Endothelial cell (in vitro differentiated cells): ENCODE measurements at regions not wholly inside any gene's neighbourhood (a gene's known extent, or its start where the extent isn't known, plus 50 kb on each side); places are given as distances from the start of the nearest gene placed in this dataset.

ENCODE experiments used
- DNase-seq: peaks from one replicate; pipeline ENCODE4 v3.0.0; 2021; ENCODE audit warnings: low spot score
- H3K27ac Mint-ChIP-seq: one replicate; pipeline ENCODE4 v1.8.0; 2021; ENCODE audit warnings: mixed read lengths, inconsistent platforms; ENCODE audit not compliant: unreplicated experiment
- H3K27me3 Mint-ChIP-seq: one replicate; pipeline ENCODE4 v1.8.0; 2021; ENCODE audit warnings: mild to moderate bottlenecking, moderate library complexity, mixed read lengths, inconsistent platforms; ENCODE audit not compliant: unreplicated experiment
- H3K36me3 Mint-ChIP-seq: one replicate; pipeline ENCODE4 v1.8.0; 2021; ENCODE audit warnings: mild to moderate bottlenecking, low read depth, mixed read lengths, inconsistent platforms; ENCODE audit not compliant: unreplicated experiment
- H3K4me1 Mint-ChIP-seq: one replicate; pipeline ENCODE4 v1.8.0; 2021; ENCODE audit warnings: mild to moderate bottlenecking, mixed read lengths, inconsistent platforms; ENCODE audit not compliant: unreplicated experiment
- H3K4me3 Mint-ChIP-seq: one replicate; pipeline ENCODE4 v1.8.0; 2021; ENCODE audit warnings: mild to moderate bottlenecking, mixed read lengths, inconsistent platforms; ENCODE audit not compliant: unreplicated experiment
- H3K9me3 Mint-ChIP-seq: one replicate; pipeline ENCODE4 v1.8.0; 2021; ENCODE audit warnings: mixed read lengths, inconsistent platforms; ENCODE audit not compliant: unreplicated experiment
- CTCF ChIP-seq: fragments of 200-600 bp; sonication (generic); IDR thresholded peaks from one replicate; pipeline ENCODE4 v1.5.0; 2021; ENCODE audit warnings: antibody characterized with exemption; ENCODE audit not compliant: unreplicated experiment

- no peak overlapping the region for H3K4me3 Mint-ChIP-seq
- H3K36me3 Mint-ChIP-seq = peaks cover 6% of the 10 kb centered on the region
- DNase-seq = no peak
- H3K27ac Mint-ChIP-seq = no peak overlapping the region
- peaks cover 4% of the 10 kb centered on the region for H3K27me3 Mint-ChIP-seq
- no peaks in the 10 kb centered on the region for H3K9me3 Mint-ChIP-seq
- peaks cover 39% of the 10 kb centered on the region for H3K4me1 Mint-ChIP-seq
- TF ChIP-seq CTCF = no peak
Observed at GRCh38 chr10:28815681-28816080, 138.4 kb downstream of the BAMBI start.

GRCh38 chr10:28822719-28823464 lies 145.6 kb downstream of the BAMBI start:
- no peak overlapping the region for H3K4me3 Mint-ChIP-seq
- no peak for TF ChIP-seq CTCF
- no peaks in the 10 kb centered on the region for H3K9me3 Mint-ChIP-seq
- H3K27me3 Mint-ChIP-seq = peaks cover 2% of the 10 kb centered on the region
- H3K27ac Mint-ChIP-seq = no peak overlapping the region
- peaks cover 3% of the 10 kb centered on the region for H3K36me3 Mint-ChIP-seq
- DNase-seq = no peak
- H3K4me1 Mint-ChIP-seq = peaks cover 16% of the 10 kb centered on the region

- Mint-ChIP-seq H3K4me1 (peaks cover 13% of the 10 kb centered on the region), H3K27ac (no peak overlapping the region), H3K9me3 (no peaks in the 10 kb centered on the region), H3K27me3 (peaks cover 2% of the 10 kb centered on the region), H3K4me3 (no peak overlapping the region), H3K36me3 (peaks cover 3% of the 10 kb centered on the region)
- TF ChIP-seq CTCF = no peak
- no peak for DNase-seq
Observed at GRCh38 chr10:28823501-28824075, 146.3 kb downstream of the BAMBI start.

- Mint-ChIP-seq H3K4me3 (no peak overlapping the region), H3K27me3 (no peaks in the 10 kb centered on the region), H3K36me3 (no peaks in the 10 kb centered on the region), H3K4me1 (no peaks in the 10 kb centered on the region), H3K9me3 (no peaks in the 10 kb centered on the region), H3K27ac (no peak overlapping the region)
- TF ChIP-seq CTCF = no peak
- DNase-seq = no peak
Observed at GRCh38 chr10:28833313-28833712, 156.0 kb downstream of the BAMBI start.

- Mint-ChIP-seq H3K4me1 (no peaks in the 10 kb centered on the region), H3K27me3 (peaks cover 2% of the 10 kb centered on the region), H3K27ac (no peak overlapping the region), H3K4me3 (no peak overlapping the region), H3K36me3 (no peaks in the 10 kb centered on the region), H3K9me3 (no peaks in the 10 kb centered on the region)
- TF ChIP-seq CTCF = no peak
- DNase-seq = no peak
Observed at GRCh38 chr10:28836435-28836743, 159.1 kb downstream of the BAMBI start.
